Activated CD8-positive, alpha-beta T cell treated with anti-CD3 and anti-CD28 coated beads for 36 hours (primary cell): ENCODE measurements at regions not wholly inside any gene's neighbourhood (a gene's known extent, or its start where the extent isn't known, plus 50 kb on each side); places are given as distances from the start of the nearest gene placed in this dataset.

Experiments used
- ATAC-seq: fragments of 200-7000 bp; cut with Tn5 transposase; one replicate; pipeline ENCODE4 v1.10.0; 2021; ENCODE audit warnings: mild to moderate bottlenecking, moderate library complexity
- CTCF ChIA-PET: fragments of 350-600 bp; sonication (Branson Sonifier 250); formaldehyde crosslinking; loops from one replicate; lab custom pipeline; 2021; ENCODE audit warnings: antibody characterized with exemption; lab: Charles Lee
- POLR2A ChIA-PET: fragments of 350-600 bp; sonication (Branson Sonifier 250); formaldehyde crosslinking; loops from one replicate; lab custom pipeline; 2021; ENCODE audit warnings: antibody characterized with exemption; lab: Charles Lee
- DNase-seq: peaks from one replicate; pipeline ENCODE4 v3.0.0-alpha.2; 2020
- H3K27ac Mint-ChIP-seq: one replicate; pipeline ENCODE4 v1.8.0; 2021; ENCODE audit warnings: mild to moderate bottlenecking, mixed read lengths
- H3K27me3 Mint-ChIP-seq: one replicate; pipeline ENCODE4 v1.8.0; 2021; ENCODE audit warnings: mixed read lengths
- H3K36me3 Mint-ChIP-seq: one replicate; pipeline ENCODE4 v1.8.0; 2021; ENCODE audit warnings: low read depth, mixed read lengths
- H3K4me1 Mint-ChIP-seq: one replicate; pipeline ENCODE4 v1.8.0; 2021; ENCODE audit warnings: low read depth, mixed read lengths
- H3K4me3 Mint-ChIP-seq: one replicate; pipeline ENCODE4 v1.8.0; 2021; ENCODE audit warnings: mild to moderate bottlenecking, moderate library complexity, mixed read lengths
- H3K9me3 Mint-ChIP-seq: one replicate; pipeline ENCODE4 v1.8.0; 2021; ENCODE audit warnings: mixed read lengths
- CTCF ChIP-seq: fragments of 200-600 bp; IDR thresholded peaks from one replicate; pipeline ENCODE4 v1.8.0; 2022; ENCODE audit warnings: antibody characterized with exemption, mild to moderate bottlenecking
- intact Hi-C: fragments of 100-400 bp; cut with micrococcal nuclease; formaldehyde crosslinking; loops from one replicate; pipeline ENCODE4 v1.10.0; 2022

GRCh38 chr5:40238066-40238745 is 441.5 kb upstream of the PTGER4 start:
- H3K4me1 Mint-ChIP-seq: peaks cover 16% of the 10 kb centered on the region
- DNase-seq: no peak
- intact Hi-C loops: no loop called here
- TF ChIP-seq CTCF: no peak
- CTCF ChIA-PET: no interaction called here
- H3K4me3 Mint-ChIP-seq: no peak overlapping the region
- POLR2A ChIA-PET: no interaction called here
- peaks cover 4% of the 10 kb centered on the region for H3K36me3 Mint-ChIP-seq
- ATAC-seq: no peak
- H3K27ac Mint-ChIP-seq: no peak overlapping the region
- peaks cover 13% of the 10 kb centered on the region for H3K9me3 Mint-ChIP-seq
- no peaks in the 10 kb centered on the region for H3K27me3 Mint-ChIP-seq

GRCh38 chr5:40235471-40236400 is 444.0 kb upstream of the PTGER4 start:
- H3K27ac Mint-ChIP-seq: no peak overlapping the region
- peaks cover 9% of the 10 kb centered on the region for H3K4me1 Mint-ChIP-seq
- H3K36me3 Mint-ChIP-seq: peaks cover 2% of the 10 kb centered on the region
- TF ChIP-seq CTCF: no peak
- intact Hi-C loops: no loop called here
- H3K9me3 Mint-ChIP-seq: peaks cover 9% of the 10 kb centered on the region
- DNase-seq (no peak), ATAC-seq (no peak)
- ChIA-PET CTCF (interaction anchor here (1.0 kb wide), 1 partner anchor 11 kb away, joined by 3 read pairs; no protein-coding TSS in a partner anchor), POLR2A (interaction anchor here (1.1 to 1.3 kb wide), 2 partner anchors 10 to 31 kb away, joined by 3 to 4 read pairs; no protein-coding TSS in a partner anchor)
- no peaks in the 10 kb centered on the region for H3K27me3 Mint-ChIP-seq
- H3K4me3 Mint-ChIP-seq: no peak overlapping the region

- no peaks in the 10 kb centered on the region for H3K36me3 Mint-ChIP-seq
- no peak for TF ChIP-seq CTCF
- H3K9me3 Mint-ChIP-seq: no peaks in the 10 kb centered on the region
- ChIA-PET CTCF (no interaction called here), POLR2A (no interaction called here)
- H3K4me1 Mint-ChIP-seq: peaks cover 2% of the 10 kb centered on the region
- H3K4me3 Mint-ChIP-seq: no peak overlapping the region
- intact Hi-C loops: no loop called here
- H3K27me3 Mint-ChIP-seq: no peaks in the 10 kb centered on the region
- no peak for ATAC-seq
- no peak overlapping the region for H3K27ac Mint-ChIP-seq
- DNase-seq: no peak
These were observed 446.4 kb upstream of the PTGER4 start for GRCh38 chr5:40233268-40233667.

- no peaks in the 10 kb centered on the region for H3K27me3 Mint-ChIP-seq
- no peak for ATAC-seq
- no peak for TF ChIP-seq CTCF
- peaks cover 33% of the 10 kb centered on the region for H3K4me1 Mint-ChIP-seq
- no peak for DNase-seq
- intact Hi-C loops: no loop called here
- ChIA-PET POLR2A (interaction anchor here (0.5 to 0.8 kb wide), 3 partner anchors 12 to 367 kb away, joined by 3 read pairs; no protein-coding TSS in a partner anchor), CTCF (no interaction called here)
- H3K4me3 Mint-ChIP-seq: no peak overlapping the region
- H3K9me3 Mint-ChIP-seq: no peaks in the 10 kb centered on the region
- H3K27ac Mint-ChIP-seq: no peak overlapping the region
- H3K36me3 Mint-ChIP-seq: no peaks in the 10 kb centered on the region
These were observed 451.8 kb upstream of the PTGER4 start for GRCh38 chr5:40227931-40228330.

GRCh38 chr5:40227366-40227765 is 452.3 kb upstream of the PTGER4 start:
- H3K27ac Mint-ChIP-seq: no peak overlapping the region
- peaks cover 36% of the 10 kb centered on the region for H3K4me1 Mint-ChIP-seq
- POLR2A ChIA-PET: no interaction called here
- no peaks in the 10 kb centered on the region for H3K27me3 Mint-ChIP-seq
- intact Hi-C loops: no loop called here
- CTCF ChIA-PET: no interaction called here
- no peak for DNase-seq
- no peaks in the 10 kb centered on the region for H3K36me3 Mint-ChIP-seq
- no peak for TF ChIP-seq CTCF
- H3K4me3 Mint-ChIP-seq: no peak overlapping the region
- H3K9me3 Mint-ChIP-seq: no peaks in the 10 kb centered on the region
- ATAC-seq: no peak
